CD4-positive, alpha-beta memory T cell (primary cell): ENCODE measurements at regions not wholly inside any gene's neighbourhood (a gene's known extent, or its start where the extent isn't known, plus 50 kb on each side); places are given as distances from the start of the nearest gene placed in this dataset.

Experiments
- CTCF ChIA-PET: fragments of 350-600 bp; sonication (Branson Sonifier 250); formaldehyde crosslinking; loops from one replicate; lab custom pipeline; 2021; ENCODE audit warnings: inconsistent platforms; ENCODE audit not compliant: partially characterized antibody; lab: Charles Lee
- POLR2A ChIA-PET: fragments of 350-600 bp; sonication (Branson Sonifier 250); formaldehyde crosslinking; loops from one replicate; lab custom pipeline; 2021; ENCODE audit not compliant: partially characterized antibody; lab: Charles Lee
- DNase-seq, 5 donors: peaks; one replicate each; pipeline versions ENCODE4 v3.0.0 to v3.0.0-alpha.2; 2020 to 2022; ENCODE audit warnings: mixed read lengths in 1 of 5
- H3K27ac ChIP-seq: one replicate; pipeline ENCODE4 v1.7.0; 2013; ENCODE audit warnings: low read depth, low read length
- H3K27me3 ChIP-seq: 2 replicates; pipeline ENCODE4 v1.7.0; 2013; ENCODE audit warnings: mild to moderate bottlenecking, low read length, moderate library complexity; ENCODE audit not compliant: insufficient read depth
- H3K36me3 ChIP-seq: 2 replicates; pipeline ENCODE4 v1.7.0; 2013; ENCODE audit warnings: mild to moderate bottlenecking, low read length, moderate library complexity; ENCODE audit not compliant: insufficient read depth
- H3K4me1 ChIP-seq: 2 replicates; pipeline ENCODE4 v1.7.0; 2013; ENCODE audit warnings: mild to moderate bottlenecking, low read length, moderate library complexity; ENCODE audit not compliant: insufficient read depth
- H3K4me3 ChIP-seq, 2 donors: one replicate each; pipeline ENCODE4 v1.7.0; 2013; ENCODE audit warnings: low read length in 2 of 2, mild to moderate bottlenecking in 1 of 2
- H3K9me3 ChIP-seq, 2 donors: one replicate each; pipeline ENCODE4 v1.7.0; 2013; ENCODE audit warnings: low read length in 2 of 2, control low read depth in 1 of 2; ENCODE audit not compliant: control insufficient read depth in 1 of 2
- H3K27ac Mint-ChIP-seq, 7 donors: one replicate each; pipeline ENCODE4 v1.8.0; 2020 to 2021; ENCODE audit warnings: mixed read lengths in 7 of 7, mild to moderate bottlenecking in 6 of 7, inconsistent platforms in 3 of 7, moderate library complexity in 3 of 7
- H3K27me3 Mint-ChIP-seq, 2 donors: one replicate each; pipeline ENCODE4 v1.8.0; 2020 to 2021; ENCODE audit warnings: mixed read lengths in 2 of 2
- H3K36me3 Mint-ChIP-seq, 2 donors: one replicate each; pipeline ENCODE4 v1.8.0; 2020 to 2021; ENCODE audit warnings: mixed read lengths in 2 of 2, inconsistent platforms in 1 of 2, mild to moderate bottlenecking in 1 of 2
- H3K4me1 Mint-ChIP-seq, 4 donors: one replicate each; pipeline ENCODE4 v1.8.0; 2020 to 2021; ENCODE audit warnings: mixed read lengths in 4 of 4, mild to moderate bottlenecking in 1 of 4
- H3K4me3 Mint-ChIP-seq, 8 donors: one replicate each; pipeline ENCODE4 v1.8.0; 2020 to 2021; ENCODE audit warnings: mixed read lengths in 8 of 8, mild to moderate bottlenecking in 7 of 8, moderate library complexity in 6 of 8, inconsistent platforms in 3 of 8
- H3K9me3 Mint-ChIP-seq, 8 donors: one replicate each; pipeline ENCODE4 v1.8.0; 2020 to 2021; ENCODE audit warnings: mixed read lengths in 8 of 8, mild to moderate bottlenecking in 5 of 8, inconsistent platforms in 3 of 8, moderate library complexity in 1 of 8
- intact Hi-C: fragments of 100-400 bp; cut with micrococcal nuclease; formaldehyde crosslinking; loops from one replicate; pipeline ENCODE4 v1.15.1; 2023

- ChIA-PET CTCF (no interaction called here), POLR2A (no interaction called here)
- H3K27ac ChIP-seq, result no peak overlapping the region
- Mint-ChIP-seq H3K36me3 (no peaks in the 10 kb centered on the region), H3K4me1 (no peaks in the 10 kb centered on the region), H3K9me3 (peaks cover 0 to 4% (median 0%) of the 10 kb centered on the region in 8 donors), H3K4me3 (no peak overlapping the region), H3K27me3 (peaks cover 19 to 20% of the 10 kb centered on the region in 2 donors), H3K27ac (no peak overlapping the region)
- no peak overlapping the region for H3K4me3 ChIP-seq
- no peaks in the 10 kb centered on the region for H3K27me3 ChIP-seq
- no peaks in the 10 kb centered on the region for H3K4me1 ChIP-seq
- no peak for DNase-seq
- no peaks in the 10 kb centered on the region for H3K36me3 ChIP-seq
- H3K9me3 ChIP-seq, result no peaks in the 10 kb centered on the region
- intact Hi-C loops, result no loop called here
These were observed 187.4 kb upstream of the NRP1 start for GRCh38 chr10:33521904-33522303.

- DNase-seq, result no peak
- no peaks in the 10 kb centered on the region for H3K36me3 ChIP-seq
- H3K4me3 ChIP-seq, result no peak overlapping the region
- no peak overlapping the region for H3K27ac ChIP-seq
- H3K9me3 ChIP-seq, result no peaks in the 10 kb centered on the region
- CTCF ChIA-PET, result no interaction called here
- H3K27ac Mint-ChIP-seq, result no peak overlapping the region
- no peaks in the 10 kb centered on the region for H3K27me3 ChIP-seq
- H3K4me3 Mint-ChIP-seq, result no peak overlapping the region
- peaks cover 19 to 20% of the 10 kb centered on the region in 2 donors for H3K27me3 Mint-ChIP-seq
- no peaks in the 10 kb centered on the region for H3K4me1 ChIP-seq
- H3K4me1 Mint-ChIP-seq, result no peaks in the 10 kb centered on the region
- peaks cover 0 to 8% (median 0%) of the 10 kb centered on the region in 8 donors for H3K9me3 Mint-ChIP-seq
- POLR2A ChIA-PET, result no interaction called here
- no peaks in the 10 kb centered on the region for H3K36me3 Mint-ChIP-seq
- intact Hi-C loops, result no loop called here
These were observed 186.6 kb upstream of the NRP1 start for GRCh38 chr10:33521062-33521461.

- no peaks in the 10 kb centered on the region for H3K4me1 ChIP-seq
- Mint-ChIP-seq H3K36me3 (no peaks in the 10 kb centered on the region), H3K4me1 (no peaks in the 10 kb centered on the region), H3K27me3 (peaks cover 19 to 20% of the 10 kb centered on the region in 2 donors), H3K4me3 (no peak overlapping the region), H3K27ac (no peak overlapping the region), H3K9me3 (peaks cover 0 to 8% (median 0%) of the 10 kb centered on the region in 8 donors)
- CTCF ChIA-PET, result no interaction called here
- H3K27me3 ChIP-seq, result no peaks in the 10 kb centered on the region
- no peak overlapping the region for H3K27ac ChIP-seq
- DNase-seq, result no peak
- H3K36me3 ChIP-seq, result no peaks in the 10 kb centered on the region
- no peaks in the 10 kb centered on the region for H3K9me3 ChIP-seq
- H3K4me3 ChIP-seq, result no peak overlapping the region
- POLR2A ChIA-PET, result no interaction called here
- intact Hi-C loops, result no loop called here
These were observed 185.8 kb upstream of the NRP1 start for GRCh38 chr10:33520223-33520622.

GRCh38 chr10:33519130-33519860 lies 184.8 kb upstream of the NRP1 start:
- Mint-ChIP-seq H3K36me3 (no peaks in the 10 kb centered on the region), H3K4me1 (no peaks in the 10 kb centered on the region), H3K9me3 (peaks cover 0 to 8% (median 0%) of the 10 kb centered on the region in 8 donors), H3K27ac (no peak overlapping the region), H3K4me3 (no peak overlapping the region), H3K27me3 (peaks cover 19 to 20% of the 10 kb centered on the region in 2 donors)
- Histone ChIP-seq H3K36me3 (no peaks in the 10 kb centered on the region), H3K27me3 (no peaks in the 10 kb centered on the region), H3K4me3 (no peak overlapping the region), H3K9me3 (no peaks in the 10 kb centered on the region), H3K27ac (no peak overlapping the region), H3K4me1 (no peaks in the 10 kb centered on the region)
- POLR2A ChIA-PET, result no interaction called here
- intact Hi-C loops, result no loop called here
- no peak for DNase-seq
- CTCF ChIA-PET, result no interaction called here

GRCh38 chr10:33510206-33510605 lies 175.7 kb upstream of the NRP1 start:
- H3K27me3 ChIP-seq, result no peaks in the 10 kb centered on the region

GRCh38 chr10:33509231-33509831 lies 174.9 kb upstream of the NRP1 start:
- H3K4me3 ChIP-seq, result no peak overlapping the region
- ChIA-PET CTCF (no interaction called here), POLR2A (no interaction called here)
- Mint-ChIP-seq H3K27me3 (peaks cover 5 to 12% of the 10 kb centered on the region in 2 donors), H3K4me1 (peaks cover 0 to 8% (median 3%) of the 10 kb centered on the region in 4 donors), H3K9me3 (no peaks in the 10 kb centered on the region), H3K4me3 (no peak overlapping the region), H3K36me3 (no peaks in the 10 kb centered on the region), H3K27ac (no peak overlapping the region)
- no peaks in the 10 kb centered on the region for H3K9me3 ChIP-seq
- no peaks in the 10 kb centered on the region for H3K4me1 ChIP-seq
- no peak for DNase-seq
- H3K27ac ChIP-seq, result no peak overlapping the region
- H3K36me3 ChIP-seq, result no peaks in the 10 kb centered on the region
- no peaks in the 10 kb centered on the region for H3K27me3 ChIP-seq
- intact Hi-C loops, result no loop called here

More at GRCh38 chr10:33510206-33510605, 175.7 kb upstream of the NRP1 start:
- ChIA-PET POLR2A (no interaction called here), CTCF (no interaction called here)
- no peak overlapping the region for H3K27ac Mint-ChIP-seq
- H3K9me3 Mint-ChIP-seq, result no peaks in the 10 kb centered on the region
- Histone ChIP-seq H3K4me3 (no peak overlapping the region), H3K27ac (no peak overlapping the region), H3K4me1 (no peaks in the 10 kb centered on the region), H3K36me3 (no peaks in the 10 kb centered on the region), H3K9me3 (no peaks in the 10 kb centered on the region)
- peaks cover 0 to 8% (median 3%) of the 10 kb centered on the region in 4 donors for H3K4me1 Mint-ChIP-seq
- DNase-seq, result no peak
- intact Hi-C loops, result no loop called here
- H3K4me3 Mint-ChIP-seq, result no peak overlapping the region
- H3K36me3 Mint-ChIP-seq, result no peaks in the 10 kb centered on the region
- peaks cover 5 to 9% of the 10 kb centered on the region in 2 donors for H3K27me3 Mint-ChIP-seq

GRCh38 chr10:33507662-33508425 lies 173.4 kb upstream of the NRP1 start:
- H3K9me3 Mint-ChIP-seq, result no peaks in the 10 kb centered on the region
- Histone ChIP-seq H3K27ac (no peak overlapping the region), H3K4me1 (no peaks in the 10 kb centered on the region), H3K4me3 (no peak overlapping the region), H3K9me3 (no peaks in the 10 kb centered on the region), H3K36me3 (no peaks in the 10 kb centered on the region), H3K27me3 (no peaks in the 10 kb centered on the region)
- no peak for DNase-seq
- H3K27ac Mint-ChIP-seq, result no peak overlapping the region
- peaks cover 9 to 12% of the 10 kb centered on the region in 2 donors for H3K27me3 Mint-ChIP-seq
- intact Hi-C loops, result no loop called here
- peaks cover 0 to 8% (median 3%) of the 10 kb centered on the region in 4 donors for H3K4me1 Mint-ChIP-seq
- no peaks in the 10 kb centered on the region for H3K36me3 Mint-ChIP-seq
- ChIA-PET POLR2A (no interaction called here), CTCF (no interaction called here)
- no peak overlapping the region for H3K4me3 Mint-ChIP-seq
